Peyer's patch (tissue), 4 donors: ENCODE measurements at regions not wholly inside any gene's neighbourhood (a gene's known extent, or its start where the extent isn't known, plus 50 kb on each side); places are given as distances from the start of the nearest gene placed in this dataset.

Source experiments
- CTCF ChIP-seq, 6 experiments: fragments of 450-650 bp in 4 of 6; fragments of 200-600 bp in 2 of 6; sonication (generic) in 1 of 6; IDR thresholded peaks; one replicate each; pipeline ENCODE4 v1.5.1; 2017 to 2019; ENCODE audit warnings: antibody characterized with exemption in 6 of 6, mild to moderate bottlenecking in 3 of 6, moderate library complexity in 1 of 6
- POLR2A ChIP-seq, 2 donors: fragments of 450-650 bp; IDR thresholded peaks; one replicate each; pipeline ENCODE4 v1.5.1; 2017; ENCODE audit warnings: antibody characterized with exemption in 2 of 2, mild to moderate bottlenecking in 2 of 2, moderate library complexity in 2 of 2

GRCh38 chr1:58903514-58904298 lies 119.9 kb upstream of the JUN start:
- TF ChIP-seq POLR2A (IDR thresholded peaks at IDR 0.05) (peak; percentile 72 to 89), CTCF (IDR thresholded peaks at IDR 0.05) (peak in 2 of 6 experiments; percentile 12 to 19)
